Nephron progenitor cell (in vitro differentiated cells): ENCODE measurements at regions not wholly inside any gene's neighbourhood (a gene's known extent, or its start where the extent isn't known, plus 50 kb on each side); places are given as distances from the start of the nearest gene placed in this dataset.

Experiments
- DNase-seq: peaks from one replicate; pipeline ENCODE4 v3.0.0; 2021
- H3K27ac Mint-ChIP-seq: 2 replicates; pipeline ENCODE4 v1.8.0; 2021; ENCODE audit warnings: mild to moderate bottlenecking, moderate library complexity, mixed read lengths
- H3K27me3 Mint-ChIP-seq: 2 replicates; pipeline ENCODE4 v1.8.0; 2021; ENCODE audit warnings: mild to moderate bottlenecking, low read depth, mixed read lengths; ENCODE audit not compliant: poor library complexity
- H3K36me3 Mint-ChIP-seq: 2 replicates; pipeline ENCODE4 v1.8.0; 2021; ENCODE audit warnings: low read depth, mixed read lengths
- H3K4me1 Mint-ChIP-seq: 2 replicates; pipeline ENCODE4 v1.8.0; 2021; ENCODE audit warnings: mixed read lengths
- H3K4me3 Mint-ChIP-seq: 2 replicates; pipeline ENCODE4 v1.8.0; 2021; ENCODE audit warnings: mild to moderate bottlenecking, moderate library complexity, mixed read lengths
- H3K9me3 Mint-ChIP-seq: 2 replicates; pipeline ENCODE4 v1.8.0; 2021; ENCODE audit warnings: mild to moderate bottlenecking, moderate library complexity, mixed read lengths
- CTCF ChIP-seq: fragments of 200-600 bp; sonication (generic); IDR thresholded peaks from 2 replicates; pipeline ENCODE4 v1.5.0; 2021; ENCODE audit warnings: antibody characterized with exemption

GRCh38 chr15:29589416-29589815 lies 232.9 kb downstream of the TJP1 start:
- no peak for DNase-seq

GRCh38 chr15:29573197-29573838 lies 248.9 kb downstream of the TJP1 start:
- Mint-ChIP-seq H3K4me1 (peaks cover 18% of the 10 kb centered on the region), H3K9me3 (peaks cover 10% of the 10 kb centered on the region), H3K27me3 (peaks cover 63% of the 10 kb centered on the region), H3K27ac (no peak overlapping the region), H3K4me3 (no peak overlapping the region), H3K36me3 (no peaks in the 10 kb centered on the region)
- no peak for TF ChIP-seq CTCF
- no peak for DNase-seq

More at GRCh38 chr15:29589416-29589815, 232.9 kb downstream of the TJP1 start:
- no peak overlapping the region for H3K27ac Mint-ChIP-seq
- H3K9me3 Mint-ChIP-seq: peaks cover 7% of the 10 kb centered on the region
- peaks cover 9% of the 10 kb centered on the region for H3K4me1 Mint-ChIP-seq
- no peak overlapping the region for H3K4me3 Mint-ChIP-seq
- TF ChIP-seq CTCF: no peak
- peaks cover 24% of the 10 kb centered on the region for H3K27me3 Mint-ChIP-seq
- H3K36me3 Mint-ChIP-seq: no peaks in the 10 kb centered on the region

- Mint-ChIP-seq H3K27me3 (peaks cover 68% of the 10 kb centered on the region), H3K27ac (no peak overlapping the region)
- no peak for TF ChIP-seq CTCF
Observed at GRCh38 chr15:29571792-29572431, 250.4 kb downstream of the TJP1 start.

GRCh38 chr15:29570948-29571791 lies 251.1 kb downstream of the TJP1 start:
- no peak overlapping the region for H3K27ac Mint-ChIP-seq
- H3K4me3 Mint-ChIP-seq: peak overlapping the region; percentile 84
- H3K9me3 Mint-ChIP-seq: peaks cover 10% of the 10 kb centered on the region
- TF ChIP-seq CTCF: no peak
- DNase-seq: peak; percentile 75
- peaks cover 71% of the 10 kb centered on the region for H3K27me3 Mint-ChIP-seq
- peaks cover 18% of the 10 kb centered on the region for H3K4me1 Mint-ChIP-seq
- no peaks in the 10 kb centered on the region for H3K36me3 Mint-ChIP-seq

More at GRCh38 chr15:29571792-29572431, 250.4 kb downstream of the TJP1 start:
- DNase-seq: no peak
- Mint-ChIP-seq H3K36me3 (no peaks in the 10 kb centered on the region), H3K4me3 (peak overlapping the region; percentile 84), H3K4me1 (peaks cover 18% of the 10 kb centered on the region), H3K9me3 (peaks cover 10% of the 10 kb centered on the region)

- Mint-ChIP-seq H3K27ac (no peak overlapping the region), H3K36me3 (no peaks in the 10 kb centered on the region), H3K9me3 (peaks cover 10% of the 10 kb centered on the region), H3K27me3 (peaks cover 69% of the 10 kb centered on the region), H3K4me1 (peaks cover 18% of the 10 kb centered on the region), H3K4me3 (no peak overlapping the region)
- TF ChIP-seq CTCF: no peak
- peak; percentile 58 for DNase-seq
Observed at GRCh38 chr15:29570121-29570947, 251.9 kb downstream of the TJP1 start.
